Activated T-helper 17 cell treated with anti-CD3 and anti-CD28 coated beads, Interleukin-2, amount 50 U/mL, for 72 hours (primary cell): ENCODE measurements at regions not wholly inside any gene's neighbourhood (a gene's known extent, or its start where the extent isn't known, plus 50 kb on each side); places are given as distances from the start of the nearest gene placed in this dataset.

ENCODE experiments used
- ATAC-seq: fragments of 150-1000 bp; cut with Tn5 transposase; replicated peaks from 2 replicates; pipeline ENCODE4 v1.10.0; 2021; ENCODE audit warnings: mild to moderate bottlenecking, moderate library complexity
- H3K27ac Mint-ChIP-seq: one replicate; pipeline ENCODE4 v1.8.0; 2022; ENCODE audit warnings: mixed read lengths
- H3K27me3 Mint-ChIP-seq: one replicate; pipeline ENCODE4 v1.8.0; 2022; ENCODE audit warnings: mixed read lengths
- H3K36me3 Mint-ChIP-seq: one replicate; pipeline ENCODE4 v1.8.0; 2022; ENCODE audit warnings: low read depth, mild to moderate bottlenecking, mixed read lengths
- H3K4me1 Mint-ChIP-seq: one replicate; pipeline ENCODE4 v1.8.0; 2022; ENCODE audit warnings: mixed read lengths
- H3K4me3 Mint-ChIP-seq: one replicate; pipeline ENCODE4 v1.8.0; 2022; ENCODE audit warnings: mild to moderate bottlenecking, mixed read lengths
- H3K9me3 Mint-ChIP-seq: one replicate; pipeline ENCODE4 v1.8.0; 2022; ENCODE audit warnings: mixed read lengths

DNA sequence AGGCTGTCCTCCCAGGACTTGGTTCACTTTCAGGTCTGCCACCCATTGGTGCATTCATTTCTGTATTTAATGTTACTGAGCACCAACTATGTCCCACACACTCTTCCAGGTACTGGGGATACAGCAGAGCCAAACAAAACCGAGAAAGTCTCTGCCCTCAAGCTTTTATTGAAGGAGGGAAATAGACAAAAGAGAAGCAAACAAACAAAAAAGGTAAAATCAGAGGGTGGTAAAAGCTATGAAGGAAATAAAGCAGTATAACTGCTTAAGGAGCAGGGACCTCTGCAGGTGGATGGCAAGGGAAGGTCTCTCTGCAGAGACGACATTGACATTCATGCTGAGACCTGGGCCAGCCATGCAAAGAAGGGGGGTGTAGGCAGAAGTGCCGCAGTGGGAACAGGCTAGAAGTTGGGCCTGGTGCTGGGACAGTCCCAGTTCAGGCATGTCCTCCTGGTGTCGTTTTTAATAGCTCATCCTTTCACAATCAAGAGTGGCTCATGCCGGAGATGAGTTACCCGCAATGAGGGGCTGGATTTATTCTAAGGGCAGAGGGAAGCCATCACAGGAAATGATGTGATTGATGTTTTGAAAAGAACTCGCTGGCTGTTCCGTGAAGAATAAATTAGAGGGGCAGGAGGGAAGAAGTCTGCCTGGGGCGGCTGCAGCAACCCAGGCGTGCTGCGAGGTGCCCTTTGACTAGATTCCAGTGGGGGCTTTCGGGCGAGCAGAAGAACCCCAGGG is 72.8 kb downstream of the IRF2BPL start:
- H3K4me1 Mint-ChIP-seq, result peaks cover 35% of the 10 kb centered on the region
- no peaks in the 10 kb centered on the region for H3K36me3 Mint-ChIP-seq
- H3K27ac Mint-ChIP-seq, result peak overlapping the region; percentile 82
- no peaks in the 10 kb centered on the region for H3K9me3 Mint-ChIP-seq
- H3K27me3 Mint-ChIP-seq, result no peaks in the 10 kb centered on the region
- peak; percentile 82 for ATAC-seq
- peak overlapping the region; percentile 80 for H3K4me3 Mint-ChIP-seq

DNA sequence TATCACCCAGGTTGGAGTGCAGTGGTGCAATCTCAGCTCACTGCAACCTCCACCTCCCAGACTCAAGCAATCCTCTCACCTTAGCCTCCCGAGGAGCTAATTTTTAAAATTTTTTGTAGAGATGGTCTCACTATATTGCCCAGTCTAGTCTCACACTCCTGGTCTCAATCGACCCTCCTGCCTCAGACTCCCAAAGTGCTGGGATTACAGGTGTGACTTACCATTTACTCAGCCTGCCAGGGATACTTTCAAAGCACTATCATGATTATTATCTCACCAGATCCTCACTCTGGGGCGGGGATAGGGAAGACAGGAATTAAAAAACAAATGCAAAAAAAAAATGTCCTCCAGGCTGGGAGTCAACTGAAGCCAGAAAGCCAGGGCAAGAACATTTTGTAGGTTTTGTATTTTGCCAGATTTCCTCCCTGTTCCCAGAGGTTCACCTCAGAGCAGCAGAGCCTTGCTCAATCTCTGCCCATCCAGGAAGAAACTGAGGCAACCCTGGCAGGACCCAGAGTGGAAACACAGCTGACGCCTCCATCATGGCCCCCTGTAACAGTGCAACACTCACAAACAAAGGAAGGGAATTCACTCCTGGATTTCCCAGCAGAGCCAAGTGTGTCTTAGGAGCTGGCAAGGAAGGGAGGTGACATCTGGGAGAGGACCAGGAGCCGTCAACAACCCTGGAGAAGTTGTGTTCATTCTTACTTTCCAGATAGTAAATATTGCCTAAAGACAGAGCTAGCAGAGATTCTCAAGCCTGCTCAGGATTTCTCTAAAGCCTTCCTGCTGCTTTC is 73.9 kb downstream of the IRF2BPL start:
- no peaks in the 10 kb centered on the region for H3K9me3 Mint-ChIP-seq
- H3K27me3 Mint-ChIP-seq, result no peaks in the 10 kb centered on the region
- peak overlapping the region; percentile 82 for H3K27ac Mint-ChIP-seq
- no peak for ATAC-seq
- no peaks in the 10 kb centered on the region for H3K36me3 Mint-ChIP-seq
- peak overlapping the region; percentile 80 for H3K4me3 Mint-ChIP-seq
- H3K4me1 Mint-ChIP-seq, result peaks cover 33% of the 10 kb centered on the region

DNA sequence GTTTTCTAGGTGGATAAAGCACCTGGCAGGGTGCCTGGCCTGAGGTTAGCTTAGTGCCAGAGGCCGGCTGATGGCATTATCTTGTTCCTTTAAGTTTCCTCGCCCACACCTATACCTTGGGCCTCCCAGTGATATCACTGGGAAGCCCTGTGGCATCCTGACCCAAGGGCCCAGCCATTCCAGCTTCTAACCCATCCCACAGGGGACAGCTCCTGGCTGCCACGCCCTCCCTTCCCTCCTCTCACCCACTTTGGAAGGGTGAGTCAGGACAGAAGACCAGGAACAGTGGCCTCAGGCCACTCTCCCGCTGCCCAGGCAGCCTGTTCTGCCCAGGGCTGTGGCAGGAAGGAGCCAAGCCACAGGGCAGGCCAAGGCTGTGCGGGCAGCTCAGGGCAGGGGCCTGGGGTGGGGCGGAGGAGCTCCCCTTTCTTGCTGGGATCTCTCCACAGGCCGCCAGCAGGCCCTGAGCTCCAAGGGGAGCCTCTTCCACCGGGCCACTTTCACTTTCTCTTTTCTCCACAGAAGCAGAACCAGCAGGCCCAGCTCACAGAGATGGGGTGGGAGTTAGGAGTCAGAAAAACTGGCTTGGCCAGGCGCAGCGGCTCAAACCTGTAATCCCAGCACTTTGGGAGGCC is 75.1 kb downstream of the IRF2BPL start:
- no peaks in the 10 kb centered on the region for H3K27me3 Mint-ChIP-seq
- no peak for ATAC-seq
- peak overlapping the region; percentile 54 for H3K27ac Mint-ChIP-seq

DNA sequence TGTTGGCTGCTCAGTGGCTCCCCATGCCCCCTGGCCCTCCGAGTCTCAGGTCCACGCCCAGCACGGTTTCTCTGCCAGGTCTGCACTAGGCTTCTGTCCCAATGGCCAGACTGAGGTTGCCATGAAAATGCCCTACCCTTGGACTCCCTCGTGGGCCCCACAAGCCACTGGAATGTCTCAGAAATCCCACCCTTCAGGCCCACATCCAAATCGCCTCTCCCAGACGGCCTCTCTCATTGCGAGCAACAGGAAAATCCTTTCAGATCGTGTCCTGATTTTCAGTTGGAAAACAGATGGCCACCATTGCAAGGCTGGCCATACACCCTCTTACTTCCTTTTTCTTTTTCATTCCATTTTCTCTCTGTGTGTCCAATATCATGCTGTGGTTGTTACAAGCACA is 77.3 kb downstream of the IRF2BPL start:
- no peak for ATAC-seq
- Mint-ChIP-seq H3K4me3 (no peak overlapping the region), H3K36me3 (no peaks in the 10 kb centered on the region), H3K27ac (peak overlapping the region; percentile 1), H3K4me1 (peaks cover 25% of the 10 kb centered on the region), H3K9me3 (no peaks in the 10 kb centered on the region), H3K27me3 (no peaks in the 10 kb centered on the region)

More for the DNA sequence above, 75.1 kb downstream of the IRF2BPL start:
- peaks cover 29% of the 10 kb centered on the region for H3K4me1 Mint-ChIP-seq
- no peaks in the 10 kb centered on the region for H3K36me3 Mint-ChIP-seq
- peak overlapping the region; percentile 65 for H3K4me3 Mint-ChIP-seq
- H3K9me3 Mint-ChIP-seq, result no peaks in the 10 kb centered on the region

DNA sequence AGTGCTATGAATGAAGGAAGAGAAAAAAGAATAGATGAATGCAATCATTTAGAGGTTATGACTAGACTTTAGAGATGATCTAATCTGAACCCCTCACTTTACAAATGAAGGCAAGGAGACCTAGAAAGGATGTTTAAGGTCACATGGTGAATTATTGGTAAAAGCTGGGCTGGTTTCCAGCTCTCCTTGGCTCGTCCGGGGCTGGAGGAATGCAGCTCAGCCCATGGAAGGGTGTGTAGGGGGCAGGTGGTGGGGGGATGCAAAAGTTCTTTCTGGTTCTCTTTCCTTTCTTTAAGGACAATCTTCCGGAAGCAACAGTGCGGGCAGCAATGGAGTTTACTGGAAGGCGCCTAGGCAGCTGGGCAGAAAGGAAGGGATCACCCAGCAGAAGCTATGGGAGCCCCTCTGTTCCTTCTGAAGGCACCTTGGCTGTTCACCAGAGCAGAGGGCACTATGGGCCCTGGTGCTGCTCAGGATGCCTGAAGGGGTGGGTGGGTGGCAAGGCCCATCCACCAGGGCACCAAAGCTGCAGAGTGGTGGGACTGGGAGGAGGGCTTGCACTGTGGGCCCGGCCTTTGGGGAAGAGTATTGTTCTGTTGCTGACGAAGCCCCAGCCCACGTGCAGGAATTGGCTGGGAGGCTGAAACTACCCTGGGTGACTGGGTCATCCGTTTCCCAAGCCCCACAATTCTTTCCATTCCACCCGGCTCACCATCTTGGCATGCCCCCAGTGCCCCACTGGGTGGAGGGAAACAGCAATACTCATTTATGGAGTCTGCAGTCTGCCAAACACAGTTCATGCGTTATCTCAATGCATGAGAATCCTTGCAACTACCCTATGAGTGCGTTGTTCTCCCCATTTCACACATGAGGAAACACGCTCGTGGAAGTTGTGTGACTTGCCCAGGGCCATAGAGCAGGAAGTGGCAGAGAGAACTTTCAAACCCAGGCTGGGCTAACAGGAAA is 78.2 kb downstream of the IRF2BPL start:
- peak overlapping the region; percentile 76 for H3K27ac Mint-ChIP-seq
- H3K9me3 Mint-ChIP-seq, result no peaks in the 10 kb centered on the region
- H3K4me3 Mint-ChIP-seq, result no peak overlapping the region
- H3K36me3 Mint-ChIP-seq, result no peaks in the 10 kb centered on the region
- no peak for ATAC-seq
- no peaks in the 10 kb centered on the region for H3K27me3 Mint-ChIP-seq
- peaks cover 18% of the 10 kb centered on the region for H3K4me1 Mint-ChIP-seq

DNA sequence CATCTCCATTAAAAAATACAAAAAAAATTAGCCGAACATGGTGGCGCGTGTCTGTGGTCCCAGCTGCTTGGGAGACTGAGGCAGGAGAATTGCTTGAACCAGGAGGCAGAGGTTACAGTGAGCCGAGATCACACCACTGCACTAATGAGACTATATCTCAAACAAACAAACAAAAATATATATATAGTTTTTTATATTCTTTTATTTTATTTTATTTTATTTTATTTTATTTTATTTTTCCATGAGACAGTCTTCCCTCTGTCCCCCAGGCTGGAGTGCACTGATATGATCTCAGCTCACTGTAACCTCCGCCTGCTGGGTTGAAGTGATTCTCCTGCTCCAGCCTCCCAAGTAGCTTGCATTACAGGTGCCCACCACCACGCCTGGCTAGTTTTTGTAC is 79.5 kb downstream of the IRF2BPL start:
- ATAC-seq, result no peak
- Mint-ChIP-seq H3K4me3 (no peak overlapping the region), H3K36me3 (no peaks in the 10 kb centered on the region), H3K9me3 (no peaks in the 10 kb centered on the region), H3K4me1 (peaks cover 10% of the 10 kb centered on the region), H3K27ac (no peak overlapping the region), H3K27me3 (no peaks in the 10 kb centered on the region)

DNA sequence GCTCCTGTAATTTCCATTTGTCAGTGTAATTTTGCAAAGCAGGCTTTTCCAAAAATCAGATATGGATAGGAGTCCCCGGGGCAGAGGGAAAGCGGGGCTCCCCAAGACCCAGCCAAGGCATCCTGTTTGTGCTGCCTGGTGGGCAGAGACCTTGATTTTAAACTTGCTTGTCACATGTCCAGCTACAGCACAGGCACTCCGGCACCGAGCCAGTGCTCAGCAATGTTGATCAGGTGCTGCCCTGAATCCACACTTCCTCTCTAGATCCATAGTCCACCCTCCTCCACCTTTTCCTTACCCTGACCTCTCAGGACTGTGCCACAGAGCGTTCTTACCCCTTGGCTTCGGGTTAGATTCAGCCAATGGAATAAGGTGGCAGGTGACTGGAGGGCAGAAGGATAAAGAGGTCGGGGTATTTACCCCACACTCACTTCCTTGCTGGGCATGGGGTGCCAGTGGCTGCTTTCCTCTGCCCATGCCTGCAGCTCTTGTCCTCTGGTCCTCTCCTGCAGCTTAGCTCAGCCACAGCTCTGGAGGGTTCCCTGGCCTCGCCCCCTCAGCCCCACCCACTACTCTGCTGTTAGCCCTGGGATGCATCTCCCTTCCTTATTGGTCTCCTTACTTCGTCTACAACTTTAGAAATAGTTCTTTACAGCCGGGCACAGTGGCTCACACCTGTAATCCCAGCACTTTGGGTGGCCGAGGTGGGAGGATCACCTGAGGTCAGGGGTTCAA is 80.1 kb downstream of the IRF2BPL start:
- no peaks in the 10 kb centered on the region for H3K9me3 Mint-ChIP-seq
- no peak overlapping the region for H3K27ac Mint-ChIP-seq
- H3K27me3 Mint-ChIP-seq, result no peaks in the 10 kb centered on the region
- ATAC-seq, result no peak
- no peak overlapping the region for H3K4me3 Mint-ChIP-seq
- H3K4me1 Mint-ChIP-seq, result peaks cover 10% of the 10 kb centered on the region
- no peaks in the 10 kb centered on the region for H3K36me3 Mint-ChIP-seq

DNA sequence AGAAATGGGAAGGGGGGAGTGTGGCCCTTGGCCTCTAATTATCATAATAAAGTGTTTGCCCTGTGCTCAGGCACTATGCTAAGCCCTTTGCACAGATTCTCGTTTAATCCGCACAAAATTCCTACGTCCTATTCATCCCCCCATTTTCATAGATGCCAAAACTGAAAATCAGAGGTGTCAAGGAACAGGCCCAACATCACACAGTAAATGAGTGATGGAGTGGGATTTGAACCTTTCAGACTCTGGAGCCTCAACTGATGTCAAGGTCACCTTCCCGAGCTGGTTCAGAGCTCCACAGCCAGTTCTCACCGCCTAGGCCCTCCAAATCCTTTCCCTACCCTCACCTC is 80.7 kb downstream of the IRF2BPL start:
- H3K27ac Mint-ChIP-seq, result no peak overlapping the region
- H3K36me3 Mint-ChIP-seq, result no peaks in the 10 kb centered on the region

DNA sequence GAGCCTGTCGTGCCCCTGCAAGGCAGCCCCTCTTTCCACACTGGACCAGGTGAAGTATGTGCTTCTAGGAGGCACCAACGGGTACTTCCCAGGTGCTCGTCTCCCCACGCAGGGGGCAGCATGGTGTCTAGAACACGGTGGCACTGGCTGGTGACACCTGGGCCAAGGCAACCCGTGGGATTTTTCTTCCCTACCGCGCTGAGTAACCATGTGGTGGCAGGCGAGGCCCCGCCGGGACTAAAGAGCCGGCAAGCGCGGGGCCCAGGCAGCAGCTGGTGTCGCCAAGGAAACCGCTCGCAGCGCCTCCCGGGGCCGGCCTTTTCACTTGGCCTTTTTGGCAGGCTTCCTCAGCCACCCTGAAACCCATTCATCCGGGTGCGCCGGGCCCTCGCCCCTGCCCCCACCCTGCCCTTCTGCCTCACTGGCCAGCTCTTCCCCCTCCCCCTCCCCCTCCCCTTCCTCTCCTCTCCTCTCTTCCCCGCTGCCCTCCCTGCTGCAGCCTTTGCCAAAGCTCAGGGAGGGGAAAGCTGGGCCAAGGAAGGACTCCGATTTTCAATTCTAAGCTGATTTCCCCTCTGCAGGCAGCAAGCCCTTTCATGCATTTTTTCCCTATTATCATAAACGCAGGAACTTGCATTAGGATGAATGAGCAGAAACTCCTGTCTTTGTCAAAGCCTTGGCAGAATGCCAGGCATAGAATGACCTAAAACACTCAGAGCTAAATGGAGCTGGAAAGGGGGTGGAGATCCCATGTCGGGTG is 81.2 kb downstream of the IRF2BPL start:
- no peaks in the 10 kb centered on the region for H3K36me3 Mint-ChIP-seq
- H3K27me3 Mint-ChIP-seq, result no peaks in the 10 kb centered on the region
- H3K4me1 Mint-ChIP-seq, result peaks cover 13% of the 10 kb centered on the region
- H3K4me3 Mint-ChIP-seq, result peak overlapping the region; percentile 56
- no peaks in the 10 kb centered on the region for H3K9me3 Mint-ChIP-seq
- ATAC-seq, result peak; percentile 93
- peak overlapping the region; percentile 78 for H3K27ac Mint-ChIP-seq

More for the DNA sequence above, 80.7 kb downstream of the IRF2BPL start:
- no peaks in the 10 kb centered on the region for H3K27me3 Mint-ChIP-seq
- no peak for ATAC-seq
- H3K4me3 Mint-ChIP-seq, result peak overlapping the region; percentile 56
- peaks cover 10% of the 10 kb centered on the region for H3K4me1 Mint-ChIP-seq
- no peaks in the 10 kb centered on the region for H3K9me3 Mint-ChIP-seq

DNA sequence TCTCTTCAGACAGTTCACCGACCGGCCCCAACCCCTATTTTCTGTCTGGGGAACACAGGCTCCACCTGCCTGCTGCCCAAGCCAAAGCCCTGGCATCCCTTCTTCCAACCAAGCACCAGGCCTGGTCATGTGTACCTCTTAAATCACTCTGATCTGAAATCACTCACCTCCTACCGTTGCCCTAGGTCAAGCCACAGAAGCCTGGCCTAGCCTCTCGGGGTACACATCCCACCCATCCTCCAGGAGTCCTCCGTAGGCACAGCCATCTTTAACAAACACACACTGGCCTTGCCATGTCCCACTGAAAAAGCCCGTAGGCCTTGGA is 81.8 kb downstream of the IRF2BPL start:
- peak; percentile 1 for ATAC-seq
- no peaks in the 10 kb centered on the region for H3K36me3 Mint-ChIP-seq

DNA sequence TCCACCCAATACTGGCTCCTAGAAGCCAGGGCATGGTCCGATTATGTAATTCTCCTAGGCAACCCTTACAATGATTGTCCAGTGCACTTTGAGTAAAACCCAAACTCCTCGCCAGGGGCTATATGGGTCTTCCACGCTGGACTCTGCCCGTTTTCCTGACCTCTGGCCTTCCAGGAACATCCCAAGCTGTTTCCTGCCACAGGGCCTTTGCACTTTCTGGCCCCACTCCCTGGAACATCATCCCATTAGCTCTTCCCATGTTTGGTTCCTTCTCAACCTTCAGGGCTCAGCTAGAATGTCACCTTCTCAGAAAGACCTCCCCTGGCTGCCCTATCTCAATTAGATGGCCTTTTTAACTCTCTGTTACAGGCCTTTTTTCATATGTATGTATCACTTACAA is 85.4 kb downstream of the IRF2BPL start:
- no peak overlapping the region for H3K27ac Mint-ChIP-seq
- peaks cover 12% of the 10 kb centered on the region for H3K4me1 Mint-ChIP-seq
- no peak overlapping the region for H3K4me3 Mint-ChIP-seq
- no peaks in the 10 kb centered on the region for H3K9me3 Mint-ChIP-seq
- no peak for ATAC-seq
- no peaks in the 10 kb centered on the region for H3K27me3 Mint-ChIP-seq
- H3K36me3 Mint-ChIP-seq, result no peaks in the 10 kb centered on the region

More for the DNA sequence above, 81.8 kb downstream of the IRF2BPL start:
- Mint-ChIP-seq H3K4me1 (peaks cover 16% of the 10 kb centered on the region), H3K4me3 (peak overlapping the region; percentile 56), H3K27me3 (no peaks in the 10 kb centered on the region), H3K27ac (peak overlapping the region; percentile 78), H3K9me3 (no peaks in the 10 kb centered on the region)

DNA sequence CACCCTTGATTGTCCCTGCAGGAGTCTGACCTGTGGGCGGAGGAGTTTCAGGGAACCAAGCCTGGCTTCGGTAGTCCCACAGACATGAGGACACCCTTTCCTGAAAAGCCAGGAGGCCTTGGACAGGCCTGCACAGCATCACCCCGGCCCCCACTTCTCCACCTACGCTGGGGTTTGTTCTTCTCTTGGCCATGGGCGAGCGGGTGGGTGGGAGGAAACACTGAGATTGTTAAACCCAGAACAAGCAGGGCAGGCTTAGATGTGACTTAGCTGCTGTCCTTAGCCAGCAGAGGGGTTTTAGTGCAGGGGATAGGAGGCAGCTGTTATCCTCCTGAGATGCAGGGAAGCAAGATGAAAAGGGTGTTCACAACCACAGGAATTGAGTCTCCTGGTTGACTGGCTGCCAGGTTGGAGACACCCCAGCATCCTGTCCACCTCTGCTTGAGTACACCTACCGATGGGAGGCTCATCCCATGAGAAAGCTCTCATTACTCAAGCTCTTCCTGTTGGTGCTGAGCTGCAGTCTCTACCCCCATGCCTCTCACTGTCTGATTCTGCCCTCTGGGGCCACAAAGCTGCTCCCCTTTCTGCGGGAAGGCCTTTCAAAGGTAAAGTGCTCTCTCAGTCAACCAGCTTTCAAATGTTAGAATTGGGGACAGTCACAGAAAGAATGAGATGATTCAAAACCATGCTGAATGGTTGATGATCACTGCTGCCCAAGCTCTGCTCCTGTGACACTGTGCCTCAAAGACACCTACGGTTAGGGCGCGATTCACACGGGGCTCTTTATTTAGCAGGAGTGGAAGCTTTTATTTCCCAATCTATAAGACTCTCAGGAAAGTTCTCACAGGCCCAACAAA is 86.3 kb downstream of the IRF2BPL start:
- Mint-ChIP-seq H3K27ac (peak overlapping the region; percentile 73), H3K9me3 (no peaks in the 10 kb centered on the region), H3K4me3 (peak overlapping the region; percentile 13), H3K36me3 (no peaks in the 10 kb centered on the region), H3K4me1 (peaks cover 12% of the 10 kb centered on the region), H3K27me3 (no peaks in the 10 kb centered on the region)
- peak; percentile 57 for ATAC-seq
